OCI-LY3 (cell line): ENCODE measurements at regions not wholly inside any gene's neighbourhood (a gene's known extent, or its start where the extent isn't known, plus 50 kb on each side); places are given as distances from the start of the nearest gene placed in this dataset.

ENCODE experiments used
- H2AFZ ChIP-seq: fragments of 200-600, 300-600 bp; shearing (Covaris generic); 2 replicates; pipeline ENCODE4 v1.6.0; 2014; ENCODE audit warnings: antibody characterized with exemption, low read depth, low read length
- H3K27ac ChIP-seq: fragments of 200-600, 300-600 bp; sonication (generic); 2 replicates; pipeline ENCODE4 v1.5.1; 2014; ENCODE audit warnings: mild to moderate bottlenecking, low read length, moderate library complexity, mixed read lengths
- H3K27me3 ChIP-seq: fragments of 200-600, 300-600 bp; sonication (generic); 2 replicates; pipeline ENCODE4 v1.6.1; 2014; ENCODE audit warnings: low read depth, low read length, mixed read lengths
- H3K36me3 ChIP-seq: fragments of 200-600, 300-600 bp; sonication (generic); replicated peaks from 2 replicates; pipeline ENCODE3; 2014; ENCODE audit warnings: low read depth, low read length, mixed read lengths
- H3K4me1 ChIP-seq: fragments of 300-600, 200-600 bp; sonication (generic); 2 replicates; pipeline ENCODE4 v1.6.1; 2014; ENCODE audit warnings: low read length, mixed read lengths
- H3K4me2 ChIP-seq: fragments of 200-600, 300-600 bp; sonication (generic); 2 replicates; pipeline ENCODE4 v1.6.1; 2014; ENCODE audit warnings: low read length, mixed read lengths
- H3K4me3 ChIP-seq: fragments of 300-600, 200-600 bp; sonication (generic); 2 replicates; pipeline ENCODE4 v1.5.1; 2014; ENCODE audit warnings: antibody characterized with exemption, mild to moderate bottlenecking, low read length, moderate library complexity
- H3K79me2 ChIP-seq: fragments of 300-600, 200-600 bp; shearing (Covaris generic); 2 replicates; pipeline ENCODE4 v1.6.1; 2014; ENCODE audit warnings: mild to moderate bottlenecking, low read length, mixed read lengths
- H3K9ac ChIP-seq: fragments of 300-600, 200-600 bp; shearing (Covaris generic); 2 replicates; pipeline ENCODE4 v1.6.0; 2014; ENCODE audit warnings: mild to moderate bottlenecking, low read length, moderate library complexity
- H3K9me3 ChIP-seq: fragments of 200-600, 300-600 bp; shearing (Covaris generic); 2 replicates; pipeline ENCODE4 v1.6.1; 2014; ENCODE audit warnings: low read length, mixed read lengths; ENCODE audit not compliant: insufficient read depth
- H4K20me1 ChIP-seq: fragments of 200-600, 300-600 bp; sonication (generic); 2 replicates; pipeline ENCODE4 v1.6.1; 2016; ENCODE audit warnings: low read length, mixed read lengths; ENCODE audit not compliant: insufficient read depth
- CTCF ChIP-seq: fragments of 200-600, 300-600 bp; sonication (generic); IDR thresholded peaks from 2 replicates; pipeline ENCODE4 v1.5.1; 2014; ENCODE audit warnings: antibody characterized with exemption, low read length, low read depth
- EZH2phosphoT487 ChIP-seq: fragments of 200-600 bp; shearing (Covaris generic); IDR thresholded peaks from 2 replicates; pipeline ENCODE4 v1.6.1; 2018; ENCODE audit warnings: antibody characterized with exemption, mixed run types, low read depth

GRCh38 chr17:71431146-71431545 lies 689.7 kb upstream of the SOX9 start:
- Histone ChIP-seq H3K27me3 (no peaks in the 10 kb centered on the region), H4K20me1 (no peaks in the 10 kb centered on the region), H2AFZ (no peak overlapping the region), H3K9me3 (no peaks in the 10 kb centered on the region), H3K36me3 (no peaks in the 10 kb centered on the region), H3K4me1 (no peaks in the 10 kb centered on the region), H3K4me2 (no peak overlapping the region), H3K9ac (no peak overlapping the region), H3K4me3 (no peak overlapping the region), H3K27ac (no peak overlapping the region), H3K79me2 (no peaks in the 10 kb centered on the region)
- no peak for TF ChIP-seq EZH2phosphoT487
- TF ChIP-seq CTCF = no peak

- no peaks in the 10 kb centered on the region for H3K4me1 ChIP-seq
- H3K9ac ChIP-seq = no peak overlapping the region
- H3K27me3 ChIP-seq = no peaks in the 10 kb centered on the region
- H2AFZ ChIP-seq = no peak overlapping the region
- H4K20me1 ChIP-seq = no peaks in the 10 kb centered on the region
- no peaks in the 10 kb centered on the region for H3K9me3 ChIP-seq
- no peak overlapping the region for H3K4me3 ChIP-seq
- no peaks in the 10 kb centered on the region for H3K79me2 ChIP-seq
- TF ChIP-seq CTCF (no peak), EZH2phosphoT487 (no peak)
- no peak overlapping the region for H3K27ac ChIP-seq
- no peak overlapping the region for H3K4me2 ChIP-seq
- no peaks in the 10 kb centered on the region for H3K36me3 ChIP-seq
These were observed 688.2 kb upstream of the SOX9 start for GRCh38 chr17:71432378-71433315.

GRCh38 chr17:71434716-71435115 lies 686.1 kb upstream of the SOX9 start:
- H3K9ac ChIP-seq = no peak overlapping the region
- H3K79me2 ChIP-seq = no peaks in the 10 kb centered on the region
- no peaks in the 10 kb centered on the region for H3K9me3 ChIP-seq
- TF ChIP-seq EZH2phosphoT487 (no peak), CTCF (no peak)
- H3K4me3 ChIP-seq = no peak overlapping the region
- H4K20me1 ChIP-seq = no peaks in the 10 kb centered on the region
- no peak overlapping the region for H3K27ac ChIP-seq
- no peak overlapping the region for H2AFZ ChIP-seq
- H3K27me3 ChIP-seq = no peaks in the 10 kb centered on the region
- H3K36me3 ChIP-seq = no peaks in the 10 kb centered on the region
- H3K4me2 ChIP-seq = no peak overlapping the region
- no peaks in the 10 kb centered on the region for H3K4me1 ChIP-seq

DNA sequence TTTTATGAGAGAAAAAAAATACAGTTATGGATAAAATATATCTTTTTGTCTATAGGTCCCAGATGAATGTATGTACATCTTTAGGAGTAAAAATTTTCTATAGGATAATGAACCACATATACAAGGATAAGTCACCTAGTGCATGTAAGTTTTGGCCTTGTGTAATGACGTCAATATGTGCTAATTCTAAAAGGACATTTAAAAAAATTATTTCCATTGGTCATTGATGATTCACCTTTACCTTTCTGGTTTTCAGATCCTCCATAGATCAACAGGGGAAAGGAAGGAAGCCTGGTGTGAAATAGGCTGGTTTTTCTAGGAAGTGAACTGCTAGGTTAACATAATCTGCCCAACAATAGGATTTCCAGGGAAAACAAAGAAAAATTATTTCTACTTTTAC lies 684.3 kb upstream of the SOX9 start:
- Histone ChIP-seq H3K9ac (no peak overlapping the region), H3K4me2 (no peak overlapping the region), H3K79me2 (no peaks in the 10 kb centered on the region), H2AFZ (no peak overlapping the region), H3K9me3 (no peaks in the 10 kb centered on the region), H3K36me3 (no peaks in the 10 kb centered on the region), H4K20me1 (no peaks in the 10 kb centered on the region), H3K27ac (no peak overlapping the region), H3K27me3 (no peaks in the 10 kb centered on the region), H3K4me1 (no peaks in the 10 kb centered on the region), H3K4me3 (no peak overlapping the region)
- no peak for TF ChIP-seq EZH2phosphoT487
- TF ChIP-seq CTCF = no peak
